BLaER1 (cell line): ENCODE measurements at regions not wholly inside any gene's neighbourhood (a gene's known extent, or its start where the extent isn't known, plus 50 kb on each side); places are given as distances from the start of the nearest gene placed in this dataset.

Experiments
- H3K27ac ChIP-seq: shearing (Covaris generic); formaldehyde crosslinking; 2 replicates; pipeline ENCODE4 v1.8.1; 2022
- H3K27me3 ChIP-seq: shearing (Covaris generic); formaldehyde crosslinking; 2 replicates; pipeline ENCODE4 v1.8.1; 2022
- H3K36me3 ChIP-seq: shearing (Covaris generic); formaldehyde crosslinking; 2 replicates; pipeline ENCODE4 v1.8.1; 2022
- H3K4me1 ChIP-seq: shearing (Covaris generic); formaldehyde crosslinking; 2 replicates; pipeline ENCODE4 v1.8.1; 2022
- H3K4me2 ChIP-seq: shearing (Covaris generic); formaldehyde crosslinking; 2 replicates; pipeline ENCODE4 v1.8.1; 2022
- H3K4me3 ChIP-seq: shearing (Covaris generic); formaldehyde crosslinking; 2 replicates; pipeline ENCODE4 v1.8.1; 2022
- H3K9ac ChIP-seq: shearing (Covaris generic); formaldehyde crosslinking; 2 replicates; pipeline ENCODE4 v1.8.1; 2022
- H3K9me3 ChIP-seq: shearing (Covaris generic); formaldehyde crosslinking; 2 replicates; pipeline ENCODE4 v1.8.1; 2022
- H4K20me1 ChIP-seq: shearing (Covaris generic); formaldehyde crosslinking; 2 replicates; pipeline ENCODE4 v1.8.1; 2022
- Cebpa-rat ChIP-seq: shearing (Covaris generic); IDR thresholded peaks from 2 replicates; pipeline ENCODE4 v1.8.1; 2022

- H3K4me3 ChIP-seq = no peak overlapping the region
- no peak overlapping the region for H3K27ac ChIP-seq
- H3K9me3 ChIP-seq = peaks cover 7% of the 10 kb centered on the region; the same call in 1 of the 2 replicates
- no peaks in the 10 kb centered on the region for H3K36me3 ChIP-seq
- no peak overlapping the region for H3K4me2 ChIP-seq
- H3K27me3 ChIP-seq = no peaks in the 10 kb centered on the region
- peaks cover 9% of the 10 kb centered on the region for H3K4me1 ChIP-seq
- H3K9ac ChIP-seq = no peak overlapping the region
- TF ChIP-seq Cebpa-rat = no peak
- no peaks in the 10 kb centered on the region for H4K20me1 ChIP-seq
Measured at GRCh38 chr10:85524001-85524666, 842.5 kb downstream of the GRID1 start.

GRCh38 chr10:85527616-85528317, 838.8 kb downstream of the GRID1 start:
- no peaks in the 10 kb centered on the region for H3K27me3 ChIP-seq
- no peak overlapping the region for H3K27ac ChIP-seq

GRCh38 chr10:85528318-85528652, 838.3 kb downstream of the GRID1 start:
- TF ChIP-seq Cebpa-rat = no peak
- Histone ChIP-seq H3K9me3 (peaks cover 7% of the 10 kb centered on the region; the same call in 1 of the 2 replicates), H3K4me3 (no peak overlapping the region), H3K4me1 (peaks cover 9% of the 10 kb centered on the region), H3K27ac (no peak overlapping the region), H3K9ac (no peak overlapping the region), H4K20me1 (no peaks in the 10 kb centered on the region), H3K27me3 (no peaks in the 10 kb centered on the region), H3K4me2 (no peak overlapping the region; the same call in 1 of the 2 replicates), H3K36me3 (no peaks in the 10 kb centered on the region)

More at GRCh38 chr10:85527616-85528317, 838.8 kb downstream of the GRID1 start:
- Histone ChIP-seq H3K4me2 (peak overlapping the region; percentile 29), H3K4me3 (no peak overlapping the region), H3K9ac (no peak overlapping the region), H3K9me3 (peaks cover 7% of the 10 kb centered on the region; the same call in 1 of the 2 replicates), H3K36me3 (no peaks in the 10 kb centered on the region), H4K20me1 (no peaks in the 10 kb centered on the region), H3K4me1 (peaks cover 9% of the 10 kb centered on the region)
- TF ChIP-seq Cebpa-rat = no peak

- no peak overlapping the region for H3K4me3 ChIP-seq
- peaks cover 9% of the 10 kb centered on the region for H3K4me1 ChIP-seq
- TF ChIP-seq Cebpa-rat = no peak
- H3K4me2 ChIP-seq = no peak overlapping the region
- no peaks in the 10 kb centered on the region for H3K27me3 ChIP-seq
- no peak overlapping the region for H3K27ac ChIP-seq
- H3K9me3 ChIP-seq = peaks cover 7% of the 10 kb centered on the region; the same call in 1 of the 2 replicates
- H4K20me1 ChIP-seq = no peaks in the 10 kb centered on the region
- no peak overlapping the region for H3K9ac ChIP-seq
- no peaks in the 10 kb centered on the region for H3K36me3 ChIP-seq
Measured at GRCh38 chr10:85531706-85532105, 834.9 kb downstream of the GRID1 start.

- Histone ChIP-seq H4K20me1 (no peaks in the 10 kb centered on the region), H3K9me3 (peaks cover 6% of the 10 kb centered on the region; the same call in 1 of the 2 replicates), H3K9ac (no peak overlapping the region), H3K27me3 (no peaks in the 10 kb centered on the region), H3K4me2 (no peak overlapping the region), H3K4me3 (no peak overlapping the region), H3K36me3 (no peaks in the 10 kb centered on the region), H3K27ac (no peak overlapping the region), H3K4me1 (peaks cover 4% of the 10 kb centered on the region)
- no peak for TF ChIP-seq Cebpa-rat
Measured at GRCh38 chr10:85532773-85533172, 833.8 kb downstream of the GRID1 start.

- H3K4me3 ChIP-seq = no peak overlapping the region
- no peak overlapping the region for H3K27ac ChIP-seq
- no peaks in the 10 kb centered on the region for H3K27me3 ChIP-seq
- no peaks in the 10 kb centered on the region for H3K36me3 ChIP-seq
- H3K4me1 ChIP-seq = no peaks in the 10 kb centered on the region
- TF ChIP-seq Cebpa-rat = no peak
- no peaks in the 10 kb centered on the region for H4K20me1 ChIP-seq
- no peaks in the 10 kb centered on the region for H3K9me3 ChIP-seq
- no peak overlapping the region for H3K4me2 ChIP-seq
- H3K9ac ChIP-seq = no peak overlapping the region
Measured at GRCh38 chr10:85535926-85536325, 830.7 kb downstream of the GRID1 start.

GRCh38 chr10:85537561-85537960, 829.0 kb downstream of the GRID1 start:
- Histone ChIP-seq H3K36me3 (no peaks in the 10 kb centered on the region), H3K9me3 (no peaks in the 10 kb centered on the region), H3K4me3 (no peak overlapping the region), H4K20me1 (no peaks in the 10 kb centered on the region), H3K4me1 (no peaks in the 10 kb centered on the region), H3K27ac (no peak overlapping the region), H3K4me2 (no peak overlapping the region), H3K27me3 (no peaks in the 10 kb centered on the region), H3K9ac (no peak overlapping the region)
- TF ChIP-seq Cebpa-rat = no peak

- H3K4me3 ChIP-seq = no peak overlapping the region
- H3K4me1 ChIP-seq = no peaks in the 10 kb centered on the region
- no peaks in the 10 kb centered on the region for H3K9me3 ChIP-seq
- H3K9ac ChIP-seq = no peak overlapping the region
- no peaks in the 10 kb centered on the region for H3K27me3 ChIP-seq
- no peaks in the 10 kb centered on the region for H4K20me1 ChIP-seq
- H3K27ac ChIP-seq = no peak overlapping the region
- no peak for TF ChIP-seq Cebpa-rat
- no peaks in the 10 kb centered on the region for H3K36me3 ChIP-seq
- H3K4me2 ChIP-seq = no peak overlapping the region
Measured at GRCh38 chr10:85538601-85539000, 828.0 kb downstream of the GRID1 start.

GRCh38 chr10:85542152-85542551, 824.4 kb downstream of the GRID1 start:
- H3K27me3 ChIP-seq = no peaks in the 10 kb centered on the region
- H3K4me1 ChIP-seq = peaks cover 11% of the 10 kb centered on the region
- H3K4me2 ChIP-seq = no peak overlapping the region
- no peak overlapping the region for H3K9ac ChIP-seq
- no peak overlapping the region for H3K27ac ChIP-seq
- no peak overlapping the region for H3K4me3 ChIP-seq
- H4K20me1 ChIP-seq = no peaks in the 10 kb centered on the region
- H3K36me3 ChIP-seq = no peaks in the 10 kb centered on the region
- no peak for TF ChIP-seq Cebpa-rat
- no peaks in the 10 kb centered on the region for H3K9me3 ChIP-seq

GRCh38 chr10:85542936-85543730, 823.5 kb downstream of the GRID1 start:
- H3K4me2 ChIP-seq = no peak overlapping the region
- no peaks in the 10 kb centered on the region for H3K9me3 ChIP-seq
- no peak overlapping the region for H3K27ac ChIP-seq
- no peak overlapping the region for H3K4me3 ChIP-seq
- no peaks in the 10 kb centered on the region for H4K20me1 ChIP-seq
- no peak for TF ChIP-seq Cebpa-rat
- H3K36me3 ChIP-seq = no peaks in the 10 kb centered on the region
- H3K27me3 ChIP-seq = no peaks in the 10 kb centered on the region
- no peak overlapping the region for H3K9ac ChIP-seq
- peaks cover 11% of the 10 kb centered on the region for H3K4me1 ChIP-seq
